Lung (tissue), 11 donors: ENCODE measurements at regions not wholly inside any gene's neighbourhood (a gene's known extent, or its start where the extent isn't known, plus 50 kb on each side); places are given as distances from the start of the nearest gene placed in this dataset.
A peak's percentile ranks its signal among the peaks of the same experiment; 100 is the strongest.
"Not testable (repeated sequence)": the region's sequence is repeated elsewhere in the genome, so short reads cannot be mapped to it uniquely, and the experiment has no call there.

Source experiments
- ATAC-seq: fragments of 200-7000 bp; cut with Tn5 transposase; one replicate; pipeline ENCODE4 v1.9.1; 2020; ENCODE audit warnings: moderate number of reproducible peaks; ENCODE audit not compliant: insufficient read depth, low FRiP score
- DNase-seq, 3 donors: peaks; one replicate each; pipeline ENCODE4 v3.0.0-alpha.2; 2013 to 2017
- H3K27ac ChIP-seq, 2 donors: one replicate each; pipeline ENCODE4 v1.5.1; 2013; ENCODE audit warnings: mild to moderate bottlenecking in 2 of 2, moderate library complexity in 2 of 2, control low read depth in 1 of 2, inconsistent platforms in 1 of 2, low read depth in 1 of 2, low read length in 1 of 2
- H3K27me3 ChIP-seq, 3 donors: one replicate each; pipeline ENCODE4 v1.5.1; 2013; ENCODE audit warnings: low read length in 2 of 3; ENCODE audit not compliant: control insufficient read depth in 3 of 3, insufficient read depth in 3 of 3
- H3K36me3 ChIP-seq, 4 donors: one replicate each; pipeline ENCODE4 v1.5.1; 2013; ENCODE audit warnings: low read length in 4 of 4, mild to moderate bottlenecking in 1 of 4, moderate library complexity in 1 of 4; ENCODE audit not compliant: control insufficient read depth in 4 of 4, insufficient read depth in 4 of 4
- H3K4me1 ChIP-seq, 5 donors: one replicate each; pipeline ENCODE4 v1.5.1; 2013; ENCODE audit warnings: low read length in 5 of 5, mild to moderate bottlenecking in 2 of 5, moderate library complexity in 1 of 5; ENCODE audit not compliant: control insufficient read depth in 5 of 5, insufficient read depth in 5 of 5
- H3K4me3 ChIP-seq: one replicate; pipeline ENCODE4 v1.5.1; 2013; ENCODE audit warnings: mild to moderate bottlenecking, control low read depth, moderate library complexity
- H3K9ac ChIP-seq, 2 donors: one replicate each; pipeline ENCODE4 v1.5.1; 2013; ENCODE audit warnings: low read length in 2 of 2, control low read depth in 1 of 2; ENCODE audit not compliant: insufficient read depth in 1 of 2
- H3K9me3 ChIP-seq, 4 donors: one replicate each; pipeline ENCODE4 v1.5.1; 2013; ENCODE audit warnings: low read length in 3 of 4, mild to moderate bottlenecking in 1 of 4, moderate library complexity in 1 of 4; ENCODE audit not compliant: control insufficient read depth in 4 of 4, insufficient read depth in 3 of 4
- WGBS, 2 donors: extraction: QIAGEN DNeasy Blood & Tissue Kit; methylation state at CpG; one replicate each; pipeline ENCODE4 v1.1.7; 2013; 5-methylcytosine and 5-hydroxymethylcytosine counted together
- TF ChIP-seq, protein P1 (sequence below): IDR thresholded peaks from 2 replicates; pipeline ENCODE4 v1.5.1; 2012; ENCODE audit warnings: mild to moderate bottlenecking; ENCODE audit errors: control extremely low read depth, extremely low read depth
- donor health status: control.
- donor health status: control.
- donor health status: Bipolar disorder and iron deficiency.
- donor health status: healthy.
- donor health status: DM: yes; HTN: yes; CAD: no.

DNA sequence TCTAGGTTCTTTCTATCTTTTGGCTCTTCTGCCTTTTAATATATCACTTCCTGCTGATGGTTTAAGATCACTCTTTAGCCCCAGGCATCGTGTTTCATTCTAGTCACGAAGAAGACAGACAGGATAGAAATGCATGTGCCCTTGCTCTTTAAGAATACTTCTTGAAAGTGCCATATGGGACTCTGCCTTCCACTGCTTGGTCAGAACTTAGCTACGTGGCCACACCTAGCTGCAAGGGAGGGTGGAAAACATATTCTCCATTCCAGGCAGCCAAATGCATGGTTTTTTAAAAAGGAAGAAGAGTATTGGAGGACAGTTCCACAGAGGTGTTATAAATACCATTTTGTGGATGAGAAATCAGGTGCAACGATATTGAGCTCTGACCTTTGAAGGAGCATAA is 143.3 kb downstream of the KLRB1 start:
- no peaks in the 10 kb centered on the region for H3K9me3 ChIP-seq
- WGBS, 2 donors = 86 to 88% methylated on average over 4 of the region's 4 CpGs
- peaks cover 0 to 5% (median 0%) of the 10 kb centered on the region in 5 donors for H3K4me1 ChIP-seq
- H3K4me3 ChIP-seq = no peak overlapping the region
- no peak for ATAC-seq
- no peak overlapping the region for H3K27ac ChIP-seq
- H3K27me3 ChIP-seq = no peaks in the 10 kb centered on the region
- TF ChIP-seq, protein P1, sequence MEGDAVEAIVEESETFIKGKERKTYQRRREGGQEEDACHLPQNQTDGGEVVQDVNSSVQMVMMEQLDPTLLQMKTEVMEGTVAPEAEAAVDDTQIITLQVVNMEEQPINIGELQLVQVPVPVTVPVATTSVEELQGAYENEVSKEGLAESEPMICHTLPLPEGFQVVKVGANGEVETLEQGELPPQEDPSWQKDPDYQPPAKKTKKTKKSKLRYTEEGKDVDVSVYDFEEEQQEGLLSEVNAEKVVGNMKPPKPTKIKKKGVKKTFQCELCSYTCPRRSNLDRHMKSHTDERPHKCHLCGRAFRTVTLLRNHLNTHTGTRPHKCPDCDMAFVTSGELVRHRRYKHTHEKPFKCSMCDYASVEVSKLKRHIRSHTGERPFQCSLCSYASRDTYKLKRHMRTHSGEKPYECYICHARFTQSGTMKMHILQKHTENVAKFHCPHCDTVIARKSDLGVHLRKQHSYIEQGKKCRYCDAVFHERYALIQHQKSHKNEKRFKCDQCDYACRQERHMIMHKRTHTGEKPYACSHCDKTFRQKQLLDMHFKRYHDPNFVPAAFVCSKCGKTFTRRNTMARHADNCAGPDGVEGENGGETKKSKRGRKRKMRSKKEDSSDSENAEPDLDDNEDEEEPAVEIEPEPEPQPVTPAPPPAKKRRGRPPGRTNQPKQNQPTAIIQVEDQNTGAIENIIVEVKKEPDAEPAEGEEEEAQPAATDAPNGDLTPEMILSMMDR = no peak
- no peak for DNase-seq
- H3K36me3 ChIP-seq = no peaks in the 10 kb centered on the region
- H3K9ac ChIP-seq = no peak overlapping the region

DNA sequence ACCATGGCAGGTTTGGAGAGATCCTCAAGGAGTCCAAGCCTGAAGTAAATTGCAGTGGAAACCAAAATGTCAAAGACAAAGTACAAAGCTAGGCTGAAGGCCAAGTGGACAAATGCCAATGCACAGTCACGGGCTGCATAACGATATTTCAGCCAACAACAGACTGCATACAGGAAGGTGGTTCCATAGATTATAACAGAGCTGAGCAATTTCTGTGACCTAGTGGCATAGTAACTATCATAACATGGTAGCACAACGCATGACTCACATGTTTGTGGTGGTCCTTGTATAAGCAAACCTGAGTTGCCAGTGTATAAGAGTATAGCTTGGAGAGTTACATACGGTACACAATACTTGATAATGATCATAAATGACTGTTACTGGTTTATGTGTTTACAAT is 152.2 kb downstream of the KLRB1 start:
- H3K4me3 ChIP-seq, H3K27me3 ChIP-seq, H3K9me3 ChIP-seq, H3K9ac ChIP-seq, H3K27ac ChIP-seq, ATAC-seq, H3K36me3 ChIP-seq, H3K4me1 ChIP-seq: not testable (repeated sequence)
- DNase-seq = peak; percentile 79 to 88 (median 84)
- 16 to 30% methylated on average over 4 of the region's 4 CpGs for WGBS, 2 donors

DNA sequence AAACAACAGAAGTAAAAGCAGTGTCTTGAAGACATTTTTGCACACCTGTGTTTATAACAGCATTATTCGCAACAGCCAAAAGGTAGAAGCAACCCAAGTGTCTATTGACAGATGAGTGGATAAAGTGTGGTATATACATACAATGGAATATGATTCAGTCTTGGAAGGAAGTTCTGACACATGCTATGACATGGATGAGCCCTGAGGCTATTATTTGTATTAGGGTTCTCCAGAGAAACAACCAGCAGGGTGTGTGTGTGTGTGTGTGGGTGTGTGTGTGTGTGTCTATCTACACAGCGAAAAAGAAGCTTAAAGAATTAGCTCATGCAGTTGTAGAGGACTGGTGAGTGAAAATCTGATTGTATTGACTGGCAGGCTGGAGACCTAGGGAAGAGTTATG is 153.7 kb downstream of the KLRB1 start:
- DNase-seq = not testable (repeated sequence)

GRCh38 chr12:9450127-9450567 is 157.6 kb downstream of the KLRB1 start:
- not testable (repeated sequence) for ATAC-seq, H3K27me3 ChIP-seq, H3K27ac ChIP-seq, H3K9me3 ChIP-seq, H3K36me3 ChIP-seq, H3K4me3 ChIP-seq, H3K9ac ChIP-seq, H3K4me1 ChIP-seq, DNase-seq
- 82 to 90% methylated on average over 19 of the region's 20 CpGs for WGBS, 2 donors

More for the DNA sequence above, 153.7 kb downstream of the KLRB1 start:
- not testable (repeated sequence) for H3K27me3 ChIP-seq, H3K9ac ChIP-seq, ATAC-seq, H3K4me1 ChIP-seq, H3K36me3 ChIP-seq, H3K27ac ChIP-seq, H3K4me3 ChIP-seq, H3K9me3 ChIP-seq
- 94 to 99% methylated on average over 2 of the region's 2 CpGs for WGBS, 2 donors

DNA sequence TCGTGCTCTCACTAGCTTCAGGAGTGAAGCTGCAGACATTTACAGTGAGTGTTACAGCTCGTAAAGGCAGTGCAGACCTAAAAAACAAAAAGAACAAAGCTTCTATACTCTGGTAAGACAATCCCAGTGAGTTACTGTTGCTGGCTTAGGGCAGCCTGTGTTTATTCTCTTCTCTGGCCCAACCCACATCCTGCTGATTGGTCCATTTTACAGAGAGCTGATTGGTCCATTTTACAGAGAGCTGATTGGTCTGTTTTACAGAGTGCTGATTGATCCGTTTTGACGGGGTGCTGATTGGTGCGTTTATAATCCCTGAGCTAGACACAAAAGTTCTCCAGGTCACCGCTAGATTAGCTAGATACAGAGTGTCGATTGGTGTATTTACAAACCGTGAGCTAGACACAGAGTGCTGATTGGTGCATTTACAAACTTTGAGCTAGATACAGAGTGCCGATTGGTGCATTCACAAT is 158.0 kb downstream of the KLRB1 start:
- not testable (repeated sequence) for H3K9ac ChIP-seq, ATAC-seq, H3K27ac ChIP-seq, H3K9me3 ChIP-seq, H3K4me1 ChIP-seq, H3K4me3 ChIP-seq, H3K27me3 ChIP-seq, H3K36me3 ChIP-seq
- DNase-seq = peak in 1 of 3 donors; percentile 11
- WGBS, 2 donors = 88 to 89% methylated on average over 9 of the region's 9 CpGs
